Motor neuron (in vitro differentiated cells): ENCODE measurements at regions not wholly inside any gene's neighbourhood (a gene's known extent, or its start where the extent isn't known, plus 50 kb on each side); places are given as distances from the start of the nearest gene placed in this dataset.
A peak's percentile ranks its signal among the peaks of the same experiment; 100 is the strongest.
"Not testable (repeated sequence)": the region's sequence is repeated elsewhere in the genome, so short reads cannot be mapped to it uniquely, and the experiment has no call there.

Experiments used
- ATAC-seq, 8 experiments: fragments of 200-7000 bp; cut with Tn5 transposase; replicated peaks in 6 of 8; 2 replicates each; pipeline ENCODE4 v1.8.0; 2021; ENCODE audit warnings: mild to moderate bottlenecking in 8 of 8, moderate library complexity in 8 of 8
- H3K27ac ChIP-seq, 2 donors: fragments of 250-450 bp; sonication (Bioruptor Pico); 2 replicates each; pipeline ENCODE4 v1.9.0; 2021; ENCODE audit warnings: antibody characterized with exemption in 2 of 2, mild to moderate bottlenecking in 2 of 2, moderate library complexity in 1 of 2
- H3K4me1 ChIP-seq, 2 donors: fragments of 250-450 bp; sonication (Bioruptor Pico); replicated peaks in 1 of 2; 2 replicates each; pipeline ENCODE4 v1.6.1; 2021; ENCODE audit warnings: antibody characterized with exemption in 2 of 2, mild to moderate bottlenecking in 2 of 2, moderate library complexity in 1 of 2
- H3K4me3 ChIP-seq, 5 donors: fragments of 250-450 bp; sonication (Bioruptor Pico); 2 replicates each; pipeline ENCODE4 v1.9.0; 2021; ENCODE audit warnings: antibody characterized with exemption in 5 of 5, mild to moderate bottlenecking in 5 of 5, moderate library complexity in 4 of 5
- WGBS, 10 experiments: fragments of 450-650 bp; shearing (Covaris generic); methylation state at CpG; one replicate each; pipeline ENCODE4 v1.0.0; 2022; 5-methylcytosine and 5-hydroxymethylcytosine counted together
- in situ Hi-C, 9 experiments: fragments of 400-800 bp; cut with MboI; loops; one replicate each; pipeline ENCODE4 v1.15.0; 2021; ENCODE audit warnings: low sequenced_read_pairs in 9 of 9, low pct_unique_long_range_greater_than_20kb in 2 of 9; ENCODE audit not compliant: unreplicated experiment in 9 of 9

GRCh38 chr1:89436856-89437255, 73.0 kb downstream of the GBP6 start:
- WGBS, 10 experiments = 0 to 83% (median 75%) methylated on average over 1 to 7 of the region's 7 CpGs; no CpG with 5 or more reads in 1 of the 10 experiments
- ATAC-seq = no peak
- H3K4me1 ChIP-seq = no peaks in the 10 kb centered on the region

GRCh38 chr1:89438301-89438700, 74.4 kb downstream of the GBP6 start:
- H3K4me1 ChIP-seq, ATAC-seq, H3K4me3 ChIP-seq, in situ Hi-C loops, H3K27ac ChIP-seq: not testable (repeated sequence)
- 0 to 89% (median 70%) methylated on average over 1 to 5 of the region's 5 CpGs; no CpG with 5 or more reads in 4 of the 10 experiments for WGBS, 10 experiments

More at GRCh38 chr1:89436856-89437255, 73.0 kb downstream of the GBP6 start:
- in situ Hi-C loops = no loop called here
- H3K4me3 ChIP-seq = no peak overlapping the region
- H3K27ac ChIP-seq = no peak overlapping the region

- WGBS, 10 experiments = 80 to 100% (median 83%) methylated on average over 1 to 2 of the region's 2 CpGs; no CpG with 5 or more reads in 5 of the 10 experiments
- Histone ChIP-seq H3K4me1 (no peaks in the 10 kb centered on the region), H3K4me3 (no peak overlapping the region), H3K27ac (no peak overlapping the region)
- in situ Hi-C loops = no loop called here
- no peak for ATAC-seq
These were observed 77.1 kb downstream of the GBP6 start for GRCh38 chr1:89440911-89441310.

GRCh38 chr1:89444791-89445190, 79.8 kb upstream of the LRRC8B start:
- ATAC-seq = no peak
- Histone ChIP-seq H3K4me3 (no peak overlapping the region), H3K27ac (no peak overlapping the region), H3K4me1 (no peaks in the 10 kb centered on the region)
- in situ Hi-C loops = no loop called here

- in situ Hi-C loops = loop anchor here in 3 of 9 experiments (25.0 kb wide), 2 partner anchors 311 to 439 kb away; partner anchors contain the start of gene GBP3 (in 2 of the 3)
- Histone ChIP-seq H3K4me1 (peaks cover 0 to 3% of the 10 kb centered on the region in 2 donors), H3K27ac (no peak overlapping the region), H3K4me3 (no peak overlapping the region)
- WGBS, 10 experiments = 0 to 88% (median 58%) methylated on average over 1 to 2 of the region's 2 CpGs; no CpG with 5 or more reads in 1 of the 10 experiments
- peak in 1 of 8 experiments; percentile 17 for ATAC-seq
These were observed 73.6 kb upstream of the LRRC8B start for GRCh38 chr1:89451011-89451410.

GRCh38 chr1:89453123-89453972, 71.3 kb upstream of the LRRC8B start:
- no peak for ATAC-seq
- in situ Hi-C loops = loop anchor here in 3 of 9 experiments (25.0 kb wide), 2 partner anchors 309 to 441 kb away; partner anchors contain the start of gene GBP3 (in 2 of the 3)
- 0 to 95% (median 75%) methylated on average over 1 to 9 of the region's 9 CpGs for WGBS, 10 experiments
- Histone ChIP-seq H3K4me1 (peaks cover 0 to 3% of the 10 kb centered on the region in 2 donors), H3K4me3 (no peak overlapping the region), H3K27ac (no peak overlapping the region)

- ATAC-seq = peak; percentile 56 to 90 (median 81)
- no peak overlapping the region for H3K27ac ChIP-seq
- in situ Hi-C loops = loop anchor here in 3 of 9 experiments (25.0 kb wide), 2 partner anchors 307 to 443 kb away; partner anchors contain the start of gene GBP3 (in 2 of the 3)
- no peak overlapping the region for H3K4me3 ChIP-seq
- H3K4me1 ChIP-seq = peaks cover 0 to 3% of the 10 kb centered on the region in 2 donors
- 0 to 68% (median 42%) methylated on average over 1 to 7 of the region's 7 CpGs for WGBS, 10 experiments
These were observed 69.6 kb upstream of the LRRC8B start for GRCh38 chr1:89454845-89455521.

GRCh38 chr1:89457046-89457445, 67.6 kb upstream of the LRRC8B start:
- Histone ChIP-seq H3K27ac (no peak overlapping the region), H3K4me3 (no peak overlapping the region), H3K4me1 (peaks cover 0 to 3% of the 10 kb centered on the region in 2 donors)
- 33 to 100% (median 67%) methylated on average over 1 of the region's 1 CpG; no CpG with 5 or more reads in 5 of the 10 experiments for WGBS, 10 experiments
- no peak for ATAC-seq
- in situ Hi-C loops = loop anchor here in 3 of 9 experiments (25.0 kb wide), 2 partner anchors 305 to 445 kb away; partner anchors contain the start of gene GBP3 (in 2 of the 3)

- 57 to 100% (median 92%) methylated on average over 1 to 2 of the region's 2 CpGs; no CpG with 5 or more reads in 1 of the 10 experiments for WGBS, 10 experiments
- H3K4me1 ChIP-seq = peaks cover 0 to 3% of the 10 kb centered on the region in 2 donors
- no peak overlapping the region for H3K27ac ChIP-seq
- H3K4me3 ChIP-seq = no peak overlapping the region
- in situ Hi-C loops = loop anchor here in 3 of 9 experiments (25.0 kb wide), 2 partner anchors 303 to 447 kb away; partner anchors contain the start of gene GBP3 (in 2 of the 3)
- no peak for ATAC-seq
These were observed 65.5 kb upstream of the LRRC8B start for GRCh38 chr1:89459081-89459480.

GRCh38 chr1:89460325-89460724, 64.3 kb upstream of the LRRC8B start:
- no peak for ATAC-seq
- Histone ChIP-seq H3K4me1 (peaks cover 0 to 3% of the 10 kb centered on the region in 2 donors), H3K4me3 (no peak overlapping the region), H3K27ac (no peak overlapping the region)
- in situ Hi-C loops = loop anchor here in 3 of 9 experiments (25.0 kb wide), 2 partner anchors 302 to 448 kb away; partner anchors contain the start of gene GBP3 (in 2 of the 3)
- 0 to 80% (median 61%) methylated on average over 1 of the region's 1 CpG; no CpG with 5 or more reads in 4 of the 10 experiments for WGBS, 10 experiments

GRCh38 chr1:89462250-89462649, 62.4 kb upstream of the LRRC8B start:
- WGBS, 10 experiments = 0 to 100% (median 63%) methylated on average over 1 to 3 of the region's 3 CpGs; no CpG with 5 or more reads in 2 of the 10 experiments
- no peak for ATAC-seq
- in situ Hi-C loops = loop anchor here in 3 of 9 experiments (25.0 kb wide), 2 partner anchors 300 to 450 kb away; partner anchors contain the start of gene GBP3 (in 2 of the 3)
- no peaks in the 10 kb centered on the region for H3K4me1 ChIP-seq
- no peak overlapping the region for H3K4me3 ChIP-seq
- no peak overlapping the region for H3K27ac ChIP-seq

- in situ Hi-C loops = loop anchor here in 3 of 9 experiments (25.0 kb wide), 2 partner anchors 298 to 452 kb away; partner anchors contain the start of gene GBP3 (in 2 of the 3)
- Histone ChIP-seq H3K27ac (no peak overlapping the region), H3K4me3 (no peak overlapping the region), H3K4me1 (no peaks in the 10 kb centered on the region)
- no peak for ATAC-seq
- WGBS, 10 experiments = 0 to 60% (median 50%) methylated on average over 1 to 2 of the region's 2 CpGs; no CpG with 5 or more reads in 2 of the 10 experiments
These were observed 60.6 kb upstream of the LRRC8B start for GRCh38 chr1:89464008-89464407.
